G401.6 (cell line): ENCODE measurements at regions not wholly inside any gene's neighbourhood (a gene's known extent, or its start where the extent isn't known, plus 50 kb on each side); places are given as distances from the start of the nearest gene placed in this dataset.

Source experiments
- FAIRE-seq: peaks from 2 replicates; lab custom pipeline; 2012; peaks lifted over from hg19 to GRCh38; lab: Jason Lieb, UNC

DNA sequence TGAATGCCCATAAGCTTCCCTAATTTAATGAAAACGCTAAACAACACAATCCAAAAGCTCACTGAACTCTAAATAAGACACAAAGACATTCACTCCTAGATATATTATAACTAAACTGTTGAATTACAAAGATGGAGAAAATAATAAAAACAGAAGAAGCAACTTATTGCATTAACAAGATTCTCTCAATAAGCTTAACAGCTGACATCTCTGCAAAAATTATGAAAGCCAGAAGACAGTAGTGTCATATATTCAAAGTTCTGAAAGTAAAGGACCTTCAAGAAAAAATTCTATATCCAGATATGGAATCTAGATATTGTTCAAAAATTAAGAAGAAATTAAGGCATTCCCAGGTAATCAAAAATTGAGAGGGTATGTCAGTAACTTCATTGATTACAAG lies 957.8 kb upstream of the TYRP1 start:
- no peak for FAIRE-seq

DNA sequence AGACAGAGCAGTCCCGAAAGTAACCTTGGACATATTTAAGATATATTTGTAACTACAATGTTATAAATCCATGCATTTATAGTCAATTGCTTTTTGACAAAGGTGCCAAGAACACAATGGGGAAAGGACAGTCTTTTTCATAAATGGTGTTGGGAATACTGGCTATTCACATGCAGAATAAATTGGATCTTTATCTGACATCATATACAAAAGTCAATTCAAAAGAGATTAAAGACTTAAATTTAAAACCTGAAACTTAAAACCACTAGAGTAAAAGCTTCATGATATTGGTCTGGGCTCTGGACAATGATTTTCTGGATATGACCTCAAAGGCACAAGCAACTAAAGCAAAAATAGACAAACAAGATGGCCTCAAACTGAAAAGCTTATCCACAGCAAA lies 950.7 kb upstream of the TYRP1 start:
- no peak for FAIRE-seq

DNA sequence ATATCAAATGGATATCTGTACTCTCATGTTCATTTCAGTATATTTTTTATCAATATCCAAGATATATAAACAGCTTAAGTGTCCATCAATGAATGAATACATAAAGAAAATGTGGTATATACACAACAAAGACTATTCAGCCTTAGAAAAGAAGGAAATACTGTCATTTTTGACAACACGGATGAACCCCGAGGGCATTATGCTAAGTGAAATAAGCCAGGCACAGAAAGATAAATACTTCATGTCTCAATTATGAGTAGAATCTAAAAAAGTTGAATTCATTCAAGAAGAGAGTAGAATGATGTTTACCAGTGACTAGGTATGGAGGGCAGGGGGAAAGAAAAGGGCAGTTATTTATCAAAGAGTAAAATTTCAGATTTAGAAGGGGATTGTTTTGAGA lies 949.8 kb upstream of the TYRP1 start:
- no peak for FAIRE-seq

DNA sequence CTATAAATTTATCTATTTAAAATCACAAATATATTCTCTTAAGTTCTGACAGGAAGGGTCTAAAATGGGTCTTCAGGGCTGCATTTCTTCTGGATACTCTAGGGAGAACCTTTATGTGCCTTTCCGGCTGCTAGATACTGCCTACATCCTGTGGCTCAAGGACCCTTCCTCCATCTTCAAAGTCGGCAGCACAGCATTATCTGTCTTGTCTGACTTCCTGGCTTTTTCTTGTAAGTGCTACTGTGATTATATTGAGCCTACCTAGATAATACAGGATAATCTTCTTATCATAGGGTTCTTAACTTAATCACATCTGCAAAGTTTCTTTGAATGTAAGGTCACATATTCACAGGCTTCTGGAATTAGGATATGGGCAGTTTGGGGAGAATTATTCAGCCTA lies 943.8 kb upstream of the TYRP1 start:
- FAIRE-seq: no peak

DNA sequence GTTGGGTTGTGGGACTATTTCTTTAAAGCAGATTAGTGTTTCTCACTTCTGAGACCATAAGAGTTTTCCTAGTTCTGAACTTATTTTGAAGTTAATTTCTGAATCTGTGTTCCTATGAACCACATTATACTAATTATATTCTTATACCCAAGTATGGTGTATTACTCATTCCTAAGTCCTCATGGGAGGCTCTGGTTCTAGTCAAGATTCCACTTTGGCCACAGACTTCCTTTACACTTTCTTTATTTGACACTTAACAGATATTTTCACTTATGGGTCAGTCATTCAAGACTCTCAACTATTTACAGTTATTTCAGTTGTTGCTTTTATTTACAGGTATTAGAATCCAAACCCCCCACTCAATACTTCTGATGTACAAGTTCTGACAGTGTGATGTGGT lies 937.2 kb upstream of the TYRP1 start:
- FAIRE-seq: no peak

DNA sequence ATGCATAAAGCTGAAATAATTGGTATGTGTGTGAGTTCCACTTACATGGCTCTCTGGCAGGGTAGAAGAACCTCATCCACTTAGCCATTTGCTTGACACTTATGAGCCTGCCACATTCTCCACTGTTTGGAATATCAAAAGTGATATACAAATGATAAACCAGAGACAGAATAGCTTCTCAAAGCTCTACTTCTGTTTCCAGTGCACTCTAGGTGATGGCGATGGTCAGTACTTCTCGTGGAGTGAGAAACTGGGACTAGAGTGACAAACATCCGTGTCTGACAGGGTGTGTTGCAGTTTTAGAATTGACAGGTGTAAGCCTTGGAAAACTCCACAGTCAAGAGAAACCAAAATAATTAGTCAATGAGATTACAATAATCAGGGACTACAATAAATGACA lies 935.8 kb upstream of the TYRP1 start:
- no peak for FAIRE-seq

DNA sequence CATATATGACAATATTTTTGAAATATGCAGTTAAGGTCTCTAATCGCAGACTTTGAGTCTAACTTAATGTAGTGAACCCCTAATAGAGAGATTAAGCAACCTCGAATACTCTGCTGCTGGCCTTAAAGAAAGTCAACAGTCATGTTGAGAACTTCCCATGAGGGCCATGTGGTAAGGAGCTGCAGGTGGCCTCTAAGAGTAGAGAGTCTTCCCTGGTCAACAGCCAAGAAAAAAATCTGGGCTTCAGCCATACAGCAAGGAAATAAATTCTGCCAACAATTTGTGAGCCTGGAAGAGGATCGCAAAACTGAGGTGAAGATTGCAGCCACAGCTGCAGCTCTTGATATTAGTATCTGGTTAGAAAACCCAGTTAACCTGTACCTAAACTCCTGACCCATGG lies 935.2 kb upstream of the TYRP1 start:
- no peak for FAIRE-seq

DNA sequence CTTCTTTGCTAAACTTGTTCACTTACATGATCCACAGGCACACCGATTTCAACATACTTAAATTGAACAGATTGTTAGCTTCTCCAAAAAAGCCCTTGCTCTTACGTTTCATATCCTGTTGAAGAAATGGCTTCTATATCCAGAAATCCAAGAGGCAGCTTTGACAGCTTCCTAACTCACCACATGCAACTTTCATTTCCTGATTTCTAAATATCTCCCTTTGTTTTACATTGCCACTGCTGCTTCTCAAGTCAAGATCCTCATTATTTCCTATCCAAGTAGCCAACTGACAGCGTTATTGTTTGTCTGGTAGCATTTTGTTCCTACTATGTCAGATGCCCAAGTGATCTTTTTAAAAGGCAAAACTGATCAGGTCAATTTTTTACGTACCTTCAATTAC lies 913.2 kb upstream of the TYRP1 start:
- FAIRE-seq: no peak

DNA sequence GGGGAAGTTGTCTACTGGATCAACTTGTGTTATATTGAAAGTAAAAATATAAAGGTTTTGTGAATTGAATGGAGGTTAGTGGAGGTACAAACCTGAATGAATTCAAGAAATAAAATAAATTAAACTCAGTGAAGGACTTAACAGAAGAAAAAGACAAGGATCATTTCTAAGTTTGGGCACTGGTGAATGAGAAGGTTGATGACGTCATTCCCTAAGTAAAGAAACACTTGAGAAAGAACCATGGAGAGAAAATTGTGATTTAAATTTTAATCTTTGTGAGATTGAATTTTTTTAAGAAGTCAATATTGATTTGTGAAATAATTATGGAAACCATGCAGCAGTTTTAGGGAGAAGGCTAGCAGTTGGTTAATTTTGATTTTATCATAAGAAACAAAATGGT lies 900.3 kb upstream of the TYRP1 start:
- FAIRE-seq: no peak

DNA sequence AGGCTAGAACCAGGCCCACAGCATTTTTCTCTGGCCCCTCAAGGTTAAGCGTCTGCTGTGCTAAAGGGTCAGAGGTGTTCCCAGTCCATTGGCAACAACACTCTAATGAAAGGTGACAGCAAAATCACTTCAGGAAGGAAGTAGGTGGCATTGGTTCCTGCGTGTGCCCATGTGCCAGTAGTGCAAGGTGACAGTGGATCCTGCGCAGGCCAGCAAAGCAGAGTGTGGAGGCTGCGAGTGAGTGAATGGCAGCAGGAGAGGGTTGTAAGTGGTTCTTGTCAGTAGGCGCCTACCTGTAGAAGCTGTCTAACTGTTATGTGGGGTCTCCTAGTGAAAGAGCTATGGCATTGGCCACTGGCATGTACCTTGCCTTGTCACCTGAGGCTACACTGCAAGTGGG lies 898.2 kb upstream of the TYRP1 start:
- no peak for FAIRE-seq

DNA sequence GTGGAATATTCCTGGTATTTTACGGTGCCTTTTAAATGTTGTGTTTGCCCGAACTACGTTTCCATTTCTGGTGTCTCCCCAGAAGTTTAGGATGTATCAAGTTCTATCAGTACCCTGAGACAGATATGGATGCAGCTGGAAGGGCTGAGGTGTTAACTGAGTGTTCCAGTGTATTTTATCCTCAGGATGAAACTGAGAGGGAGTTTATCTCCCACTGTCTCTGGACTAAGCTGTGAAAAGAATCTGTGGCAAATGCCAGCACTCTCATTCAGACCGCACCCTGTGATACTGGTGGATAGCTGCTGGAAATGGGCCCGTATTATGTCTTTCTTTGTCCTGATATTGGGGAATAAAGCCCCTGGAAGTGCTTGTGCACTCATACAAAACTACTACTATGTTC lies 887.2 kb upstream of the TYRP1 start:
- no peak for FAIRE-seq

DNA sequence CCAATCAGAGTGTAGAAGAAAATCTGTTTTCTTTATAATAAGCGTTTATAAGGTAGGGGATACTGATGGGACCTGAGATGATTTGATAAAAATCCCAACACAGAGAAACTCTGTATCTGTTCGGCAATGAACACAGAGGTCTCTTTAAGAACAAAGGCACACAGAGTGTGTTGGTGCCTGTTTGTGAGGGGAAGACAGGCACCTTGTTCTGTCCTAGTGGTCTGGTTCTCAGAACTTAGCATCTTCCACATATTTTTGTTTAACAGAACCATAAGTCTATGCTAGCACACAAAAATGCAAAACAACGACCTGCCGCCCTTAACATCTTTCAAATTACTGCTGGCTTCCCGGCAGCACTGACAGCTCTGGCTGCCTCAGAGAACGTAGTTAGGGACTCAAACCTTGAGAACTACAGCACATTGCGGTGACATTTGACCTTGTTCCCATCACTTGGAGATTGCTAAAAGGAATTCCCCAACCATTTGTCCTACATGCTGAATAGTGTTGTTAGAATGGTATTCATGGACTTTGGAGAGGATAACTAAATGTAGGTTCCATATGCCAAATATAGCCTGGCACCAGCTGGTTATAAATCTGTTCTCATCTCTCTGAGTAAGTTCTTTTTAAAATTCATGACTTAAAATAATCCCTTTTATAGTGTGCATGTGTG lies 871.7 kb upstream of the TYRP1 start:
- no peak for FAIRE-seq

DNA sequence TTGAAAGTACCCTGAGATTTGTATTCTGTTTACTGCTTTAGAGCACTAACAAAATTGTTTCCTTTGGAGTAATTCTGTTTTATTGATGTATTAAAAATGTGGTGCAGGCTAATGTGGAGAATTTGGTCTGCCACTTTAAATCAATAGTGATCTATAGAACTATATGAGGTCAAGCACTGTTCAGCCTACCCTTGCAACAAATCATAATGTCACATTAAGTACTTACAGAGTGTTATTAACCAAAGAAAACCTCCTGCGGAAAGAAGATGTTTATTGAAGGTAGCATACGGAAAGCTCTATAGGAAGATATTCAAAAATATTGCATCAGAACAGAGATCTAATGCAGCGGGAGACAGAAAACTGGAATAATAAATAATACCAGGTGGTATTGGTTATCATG lies 865.0 kb upstream of the TYRP1 start:
- no peak for FAIRE-seq

DNA sequence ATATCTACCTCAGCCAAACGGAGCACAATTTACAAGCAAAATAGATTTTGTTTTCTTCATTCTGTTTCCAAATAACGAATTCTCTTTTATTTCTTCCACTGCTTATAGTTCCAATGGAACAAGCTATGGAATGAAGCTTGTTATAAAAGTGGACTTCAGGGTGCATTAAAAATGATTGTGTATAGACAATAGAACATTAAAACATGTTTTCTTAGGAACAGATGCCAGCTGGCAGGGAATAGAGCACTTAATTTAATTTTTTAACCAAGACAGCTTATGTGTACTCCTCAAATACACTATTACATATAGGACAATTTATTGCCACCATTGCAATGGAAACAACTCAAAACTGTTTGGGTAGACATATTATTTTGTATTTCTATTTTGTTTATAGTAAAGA lies 860.1 kb upstream of the TYRP1 start:
- no peak for FAIRE-seq

DNA sequence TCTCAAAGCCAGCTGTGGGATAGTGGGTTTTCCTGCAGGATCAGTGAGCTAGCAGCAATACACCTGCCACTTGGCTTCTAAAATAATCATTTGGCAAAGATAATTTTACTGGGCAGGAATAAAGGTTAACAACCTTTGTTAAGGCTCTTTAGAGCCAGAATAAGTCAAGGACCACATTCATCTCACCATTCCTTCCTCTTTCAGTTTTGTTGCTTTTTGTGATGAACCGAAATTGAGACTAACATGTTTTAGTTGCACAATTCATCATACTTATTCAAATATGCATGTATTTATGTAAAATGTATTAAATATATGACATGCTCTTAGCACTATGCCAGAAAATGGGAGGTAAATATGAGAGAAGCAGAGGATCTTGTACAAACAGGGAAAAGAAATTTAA lies 824.4 kb upstream of the TYRP1 start:
- FAIRE-seq: no peak

DNA sequence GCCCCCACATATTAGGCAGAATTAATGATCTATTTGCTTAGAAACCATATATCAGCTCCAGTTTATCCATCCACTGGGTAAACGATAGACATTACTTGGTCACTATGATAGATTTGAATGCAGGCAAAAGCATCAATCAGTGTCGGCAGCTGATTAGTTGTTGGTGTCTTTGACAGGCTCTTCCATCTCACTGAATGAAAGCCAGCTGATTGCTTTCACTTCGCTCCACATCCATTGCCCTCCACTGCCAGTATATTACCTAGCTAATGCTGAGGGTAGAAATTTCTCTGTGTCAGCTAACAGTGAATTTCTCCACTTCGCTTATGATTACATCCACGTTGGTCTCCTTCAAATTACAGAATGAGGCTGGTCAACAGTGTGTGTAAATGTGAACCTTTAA lies 821.3 kb upstream of the TYRP1 start:
- no peak for FAIRE-seq

DNA sequence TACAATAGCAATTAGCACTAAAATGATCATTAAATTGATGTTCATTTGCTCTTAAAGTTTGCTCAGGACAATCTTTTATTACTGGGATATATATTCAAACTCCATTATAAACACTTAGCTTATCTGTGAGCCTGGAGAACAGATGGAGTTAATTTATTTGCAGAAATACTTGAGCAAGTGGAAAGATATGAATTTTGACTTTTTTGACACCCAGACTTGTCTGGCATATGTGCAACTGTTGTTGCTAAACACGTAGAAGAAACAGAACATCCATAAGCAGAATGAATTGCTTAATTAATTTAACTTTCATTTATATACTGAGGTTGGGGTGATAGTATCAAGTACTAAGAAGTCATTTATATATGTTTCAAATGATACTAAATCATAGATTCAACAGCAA lies 820.7 kb upstream of the TYRP1 start:
- no peak for FAIRE-seq

DNA sequence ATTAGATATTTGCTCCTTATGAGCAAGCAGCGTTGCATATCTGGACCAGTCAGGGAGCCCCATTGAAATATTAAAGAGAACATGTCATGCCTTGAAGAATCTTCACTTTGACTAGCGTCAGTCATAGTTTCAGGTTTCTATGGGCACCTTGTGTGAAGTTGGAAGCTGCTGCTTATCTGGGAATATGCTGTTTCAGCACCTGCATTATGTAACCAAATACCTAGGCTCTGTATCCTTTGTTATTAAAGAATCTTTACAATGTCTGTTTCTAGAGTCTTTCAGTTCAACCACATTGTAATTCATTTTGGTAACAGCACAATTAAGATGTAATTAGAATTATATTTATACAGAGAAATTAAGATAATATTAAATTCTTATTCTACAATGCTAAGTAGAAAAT lies 818.8 kb upstream of the TYRP1 start:
- FAIRE-seq: no peak

DNA sequence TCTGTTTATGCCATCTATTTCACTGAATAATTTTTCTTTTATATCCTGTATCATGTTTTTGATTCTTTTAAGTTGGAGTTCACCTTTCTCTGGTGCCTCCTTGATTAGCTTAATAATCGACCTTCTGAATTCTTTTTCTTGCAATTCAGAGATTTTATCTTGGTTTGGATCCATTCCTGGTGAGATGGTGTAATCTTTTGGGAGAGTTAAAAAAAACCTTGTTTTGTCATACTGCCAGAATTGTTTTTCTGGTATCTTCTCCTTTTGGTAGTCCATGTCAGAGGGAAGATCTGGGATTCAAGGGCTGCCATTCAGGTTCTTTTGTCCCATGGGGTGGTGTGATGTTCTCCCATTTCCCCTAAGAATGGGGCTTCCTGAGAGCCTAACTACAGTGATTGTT lies 800.8 kb upstream of the TYRP1 start:
- no peak for FAIRE-seq

DNA sequence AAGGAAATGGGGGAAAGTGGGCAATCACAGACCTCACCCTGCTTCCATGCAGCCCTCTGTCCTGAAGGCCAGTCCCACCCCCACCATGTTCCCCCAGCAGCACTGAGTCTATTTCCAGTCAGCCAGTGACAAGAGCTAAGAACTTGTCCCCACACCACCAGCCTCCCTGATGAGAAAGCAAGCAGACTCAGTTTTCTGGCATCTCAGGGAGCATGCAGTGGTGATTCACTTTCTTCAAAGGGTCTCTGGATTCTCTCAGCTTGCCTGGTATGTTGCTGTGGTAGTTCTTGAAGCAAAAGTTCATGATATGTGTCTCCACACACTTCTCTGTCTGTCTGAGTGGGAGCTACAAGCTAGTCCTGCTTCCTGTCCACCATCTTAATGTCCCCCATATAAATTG lies 799.9 kb upstream of the TYRP1 start:
- FAIRE-seq: no peak

DNA sequence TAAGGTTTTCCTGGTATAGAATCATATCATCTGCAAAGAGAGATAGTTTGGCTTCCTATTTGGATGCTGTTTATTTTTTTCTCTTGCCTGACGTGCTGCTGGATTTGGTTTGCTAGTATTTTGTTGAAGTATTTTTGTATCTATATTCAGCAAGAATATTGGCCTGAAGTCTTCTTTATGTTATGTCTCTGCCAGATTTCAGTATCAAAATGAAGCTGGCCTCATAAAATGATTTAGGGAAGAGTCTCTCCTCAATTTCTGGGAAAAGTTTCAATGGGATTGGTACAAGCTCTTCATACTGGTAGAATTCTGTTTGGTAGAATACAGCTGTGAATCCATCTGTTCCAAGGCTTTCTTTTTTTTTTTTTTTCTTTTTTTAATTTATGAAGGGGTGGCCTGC lies 799.0 kb upstream of the TYRP1 start:
- no peak for FAIRE-seq

DNA sequence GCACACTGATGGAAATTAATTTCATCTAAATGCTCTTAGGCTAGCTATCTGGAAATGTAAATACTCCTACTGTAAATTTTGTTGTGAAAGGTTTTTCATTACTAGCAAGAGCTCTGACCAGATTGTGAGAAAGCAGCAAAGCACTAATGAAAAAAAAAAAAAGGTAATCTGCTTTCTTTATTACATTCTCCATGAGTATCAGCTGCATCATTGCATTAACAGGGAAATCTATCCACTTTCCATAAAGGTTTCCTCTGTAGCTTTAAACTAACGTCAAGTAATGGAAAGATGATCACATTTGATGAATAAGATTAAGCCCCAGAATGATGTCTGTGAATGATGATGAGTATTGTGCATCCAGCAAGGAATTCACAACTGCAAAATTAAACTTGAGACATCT lies 790.6 kb upstream of the TYRP1 start:
- FAIRE-seq: no peak

DNA sequence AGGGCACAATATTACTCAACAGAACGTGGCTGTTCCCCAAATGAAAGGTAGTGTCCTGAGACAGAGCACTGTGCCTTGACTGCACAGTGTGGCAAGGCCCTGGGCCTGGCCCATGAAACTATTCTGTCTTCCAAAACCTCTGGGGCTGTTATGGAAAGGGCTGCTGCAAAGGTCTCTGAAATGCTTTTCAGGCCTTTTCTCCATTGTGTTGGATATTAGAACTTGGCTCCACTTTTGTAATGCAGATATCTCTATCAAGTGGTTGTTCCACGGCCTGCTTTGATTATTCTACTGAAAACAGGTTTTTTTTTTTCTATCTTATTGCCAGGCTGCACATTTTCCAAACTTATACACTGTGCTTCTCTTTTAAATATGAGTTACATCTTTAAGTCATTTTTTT lies 777.5 kb upstream of the TYRP1 start:
- FAIRE-seq: no peak

DNA sequence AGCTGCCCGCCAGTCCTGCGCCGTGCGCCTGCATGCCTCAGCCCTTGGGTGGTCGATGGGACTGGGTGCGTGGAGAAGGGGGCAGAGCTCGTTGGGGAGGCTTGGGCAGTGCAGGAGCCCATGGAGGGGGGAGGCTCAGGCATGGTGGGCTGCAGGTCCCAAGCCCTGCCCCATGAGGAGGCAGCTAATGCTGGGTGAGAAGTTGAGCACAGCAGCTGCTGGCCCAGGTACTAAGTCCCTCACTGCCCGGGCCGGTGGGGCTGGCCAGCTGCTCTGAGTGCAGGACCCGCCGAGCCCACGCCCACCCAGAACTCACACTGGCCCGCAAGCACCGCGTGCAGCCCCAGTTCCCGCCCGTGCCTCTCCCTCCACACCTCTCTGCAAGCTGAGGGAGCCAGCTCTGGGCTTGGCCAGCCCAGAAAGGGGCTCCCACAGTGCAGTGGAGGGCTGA lies 764.3 kb upstream of the TYRP1 start:
- no peak for FAIRE-seq

DNA sequence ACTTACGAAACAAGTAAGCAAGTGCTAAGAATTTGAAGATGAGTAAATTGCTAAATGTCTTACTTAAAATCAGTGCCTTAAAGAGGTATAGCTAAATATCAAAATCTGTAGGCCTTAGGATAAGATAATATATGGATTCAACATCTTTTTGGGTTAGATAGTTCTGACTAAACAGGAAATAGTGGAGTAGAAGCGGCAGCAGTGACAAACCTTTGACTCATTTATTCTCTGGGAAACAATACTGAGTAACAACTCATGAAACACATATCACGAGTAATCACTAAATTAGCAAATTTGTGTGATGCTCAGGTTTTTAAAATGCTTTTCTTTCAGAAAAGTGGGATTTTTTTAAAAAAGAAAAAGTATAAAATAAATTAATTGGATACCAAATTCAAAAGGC lies 762.1 kb upstream of the TYRP1 start:
- FAIRE-seq: no peak
